NT2/D1 (cell line): ENCODE measurements at regions not wholly inside any gene's neighbourhood (a gene's known extent, or its start where the extent isn't known, plus 50 kb on each side); places are given as distances from the start of the nearest gene placed in this dataset.

Experiments used
- SUZ12 ChIP-seq: IDR thresholded peaks from 2 replicates; pipeline ENCODE4 v1.6.1; 2011; ENCODE audit not compliant: insufficient read length, insufficient read depth; ENCODE audit errors: extremely low read depth
- YY1 ChIP-seq: IDR thresholded peaks from 2 replicates; pipeline ENCODE4 v1.6.1; 2011; ENCODE audit not compliant: insufficient read length, insufficient read depth
- ZNF274 ChIP-seq: IDR thresholded peaks from 2 replicates; pipeline ENCODE4 v1.6.1; 2011; ENCODE audit warnings: mild to moderate bottlenecking, low read depth, low read length

DNA sequence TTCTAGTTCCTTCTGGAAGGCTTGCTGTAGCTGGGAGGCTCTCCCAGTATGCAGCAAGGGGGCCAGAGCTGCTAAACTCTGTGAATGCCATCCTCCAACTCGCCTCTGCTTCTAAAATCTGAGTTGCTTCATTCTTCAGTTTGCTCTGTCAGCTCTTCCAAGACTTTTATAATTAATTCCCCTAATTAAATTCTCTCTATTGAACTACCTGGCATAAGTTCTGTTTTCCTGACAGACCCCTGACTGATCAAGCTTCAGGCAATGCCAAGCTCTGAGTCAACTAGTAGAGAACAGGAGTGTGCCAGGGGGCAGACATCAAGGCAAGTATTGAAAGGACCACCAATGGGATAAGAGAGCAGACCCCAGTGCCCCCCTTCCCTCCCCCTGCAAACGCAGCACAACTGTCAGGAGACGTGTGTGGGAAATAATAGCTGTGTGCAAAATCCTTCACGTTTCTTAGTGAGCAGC is 109.3 kb upstream of the TAB2 start:
- TF ChIP-seq YY1 (no peak), ZNF274 (no peak), SUZ12 (no peak)
